ENCODE measurements at regions not wholly inside any gene's neighbourhood (a gene's known extent, or its start where the extent isn't known, plus 50 kb on each side); places are given as distances from the start of the nearest gene placed in this dataset.

DNA sequence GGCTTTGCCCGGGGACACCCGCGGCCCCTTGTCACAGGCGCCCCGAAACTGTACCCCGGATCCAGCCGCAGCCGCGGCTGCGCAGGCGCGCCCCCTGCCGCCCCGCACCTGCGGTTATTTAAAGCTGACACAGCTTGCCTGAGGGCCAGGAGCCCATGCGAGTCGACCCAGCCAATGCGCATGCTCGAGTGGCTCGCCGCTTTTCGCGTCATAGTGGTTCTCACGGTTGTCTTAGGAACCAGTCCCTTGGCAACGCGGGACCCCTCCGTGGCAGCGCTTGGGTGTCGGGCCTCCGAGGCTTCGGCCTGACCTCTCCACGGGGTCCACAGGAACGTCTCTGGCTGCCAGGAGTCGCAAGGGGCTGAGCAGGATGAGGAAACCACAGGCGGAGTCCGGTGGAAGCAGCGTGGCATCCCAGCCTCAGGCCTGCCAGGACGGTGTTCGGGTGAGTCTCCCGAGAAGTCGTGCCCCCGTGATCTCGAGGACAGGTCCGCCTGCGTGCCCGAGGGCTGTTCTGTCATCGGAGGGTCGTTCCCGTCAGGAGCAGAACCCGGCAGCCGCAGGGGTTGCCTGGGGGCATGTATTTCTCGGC is 716.9 kb downstream of the KCNJ18 start:
- no peak overlapping the region for H3K4me3 ChIP-seq (ENCODE audit: low read length)
- no peak overlapping the region for H3K27ac ChIP-seq (ENCODE audit: low read length)
- no peaks in the 10 kb centered on the region for H3K4me1 ChIP-seq (ENCODE audit: control insufficient read depth, insufficient read depth, low read length)
- 71% methylated on average over 28 of the region's 52 CpGs for WGBS (ENCODE audit: insufficient coverage)
- H3K27me3 ChIP-seq (ENCODE audit: control insufficient read depth, insufficient read depth, low read length): no peaks in the 10 kb centered on the region
- H3K36me3 ChIP-seq (ENCODE audit: control insufficient read depth, insufficient read depth, low read length): no peaks in the 10 kb centered on the region
- no peak for DNase-seq
- H3K9me3 ChIP-seq (replicated peaks; ENCODE audit: control insufficient read depth, low read depth, low read length): peaks cover 22% of the 10 kb centered on the region

DNA sequence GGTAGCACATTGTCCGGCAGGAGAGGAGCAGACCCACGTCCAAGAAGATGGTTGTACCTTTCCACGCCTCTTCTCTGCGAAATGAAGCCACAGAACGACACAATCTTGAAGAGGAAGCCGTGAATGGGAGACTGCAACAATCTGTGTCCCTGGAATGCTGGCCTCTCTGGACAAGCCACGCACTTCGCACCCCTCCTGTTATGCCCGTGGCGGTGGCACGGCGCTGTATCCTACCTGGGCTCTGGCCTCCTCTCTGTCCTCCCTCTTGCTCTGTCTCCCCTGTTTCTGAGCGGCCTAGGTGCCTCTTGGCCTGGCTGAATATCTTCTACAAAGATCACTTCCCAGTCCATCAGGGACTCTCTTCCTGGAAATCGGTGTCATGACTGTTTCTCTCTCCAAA is 717.8 kb downstream of the KCNJ18 start:
- peaks cover 22% of the 10 kb centered on the region for H3K9me3 ChIP-seq (replicated peaks; ENCODE audit: control insufficient read depth, low read depth, low read length)
- WGBS (ENCODE audit: insufficient coverage): 73% methylated on average over 12 of the region's 14 CpGs
- H3K4me3 ChIP-seq (ENCODE audit: low read length): no peak overlapping the region
- H3K36me3 ChIP-seq (ENCODE audit: control insufficient read depth, insufficient read depth, low read length): no peaks in the 10 kb centered on the region
- no peaks in the 10 kb centered on the region for H3K27me3 ChIP-seq (ENCODE audit: control insufficient read depth, insufficient read depth, low read length)
- no peak overlapping the region for H3K27ac ChIP-seq (ENCODE audit: low read length)
- DNase-seq: no peak
- H3K4me1 ChIP-seq (ENCODE audit: control insufficient read depth, insufficient read depth, low read length): no peaks in the 10 kb centered on the region

DNA sequence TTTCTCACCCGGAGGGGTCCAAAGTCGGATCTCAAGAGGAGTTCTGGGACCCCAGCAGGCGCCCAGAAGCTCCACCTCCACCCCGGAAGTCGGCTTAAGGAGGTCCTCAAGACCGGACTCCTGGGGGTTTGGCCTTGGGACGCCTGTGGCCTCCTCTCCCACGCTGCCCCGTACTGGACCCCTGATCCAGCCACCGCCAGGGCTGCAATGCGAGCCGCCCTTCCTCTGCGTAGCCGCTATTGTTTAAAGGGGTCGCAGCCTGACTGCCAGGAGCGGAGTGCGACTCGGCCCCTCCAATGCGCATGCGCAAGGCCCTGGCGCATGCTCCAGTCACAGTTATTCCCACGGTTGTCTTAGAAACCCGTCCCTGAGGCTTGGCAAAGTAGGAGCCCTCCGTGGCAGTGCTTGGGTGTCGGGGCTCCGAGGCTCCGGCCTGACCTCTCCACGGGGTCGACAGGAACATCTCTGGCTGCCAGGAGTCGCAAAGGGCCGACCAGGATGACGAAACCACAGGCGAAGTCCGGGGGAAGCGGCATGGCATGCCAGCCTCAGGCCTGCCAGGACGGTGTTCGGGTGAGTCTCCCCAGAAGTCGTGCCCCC is 719.0 kb downstream of the KCNJ18 start:
- peaks cover 22% of the 10 kb centered on the region for H3K9me3 ChIP-seq (replicated peaks; ENCODE audit: control insufficient read depth, low read depth, low read length)
- no peak overlapping the region for H3K4me3 ChIP-seq (ENCODE audit: low read length)
- H3K36me3 ChIP-seq (ENCODE audit: control insufficient read depth, insufficient read depth, low read length): no peaks in the 10 kb centered on the region
- DNase-seq: no peak
- WGBS (ENCODE audit: insufficient coverage): 86% methylated on average over 38 of the region's 38 CpGs
- no peaks in the 10 kb centered on the region for H3K4me1 ChIP-seq (ENCODE audit: control insufficient read depth, insufficient read depth, low read length)
- no peak overlapping the region for H3K27ac ChIP-seq (ENCODE audit: low read length)
- H3K27me3 ChIP-seq (ENCODE audit: control insufficient read depth, insufficient read depth, low read length): no peaks in the 10 kb centered on the region

DNA sequence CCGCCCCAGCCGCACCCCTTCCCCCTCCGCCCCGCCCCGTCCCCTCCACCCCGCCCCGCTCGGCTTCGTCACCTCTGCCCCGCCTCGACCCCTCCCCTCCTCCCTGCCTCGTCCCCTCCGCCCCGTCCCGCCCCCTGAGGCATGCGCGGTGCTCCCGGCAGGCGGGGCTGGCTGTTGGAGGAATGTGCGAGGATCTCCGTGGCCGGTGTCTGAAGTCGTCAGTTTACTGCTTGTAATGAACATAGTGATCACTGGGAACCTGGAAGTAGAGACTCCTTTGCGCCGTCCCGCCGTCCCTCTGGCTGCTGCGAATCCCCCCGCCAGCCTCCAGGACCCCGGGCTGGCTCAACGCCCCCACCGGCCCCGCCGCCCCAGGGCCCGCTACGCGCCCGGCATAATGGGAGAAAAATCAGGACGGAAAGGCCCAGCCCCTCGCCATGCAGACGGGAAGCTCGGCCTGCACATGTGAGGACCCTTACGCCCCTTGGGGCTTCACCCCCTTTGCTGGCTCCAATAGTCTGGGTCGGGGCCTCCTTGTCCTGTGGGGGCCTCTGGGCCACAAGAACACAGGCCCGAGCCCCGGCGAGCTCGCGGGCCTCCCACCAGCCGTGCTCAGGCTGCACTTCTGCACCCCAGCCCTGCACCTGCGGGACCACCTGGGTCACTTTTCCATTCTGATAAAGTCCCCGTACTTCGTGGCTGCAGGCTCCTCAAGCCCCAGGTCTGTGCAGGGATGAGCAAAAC is 743.1 kb downstream of the KCNJ18 start:
- peaks cover 14% of the 10 kb centered on the region for H3K9me3 ChIP-seq (replicated peaks; ENCODE audit: control insufficient read depth, low read depth, low read length)
- H3K4me1 ChIP-seq (ENCODE audit: control insufficient read depth, insufficient read depth, low read length): no peaks in the 10 kb centered on the region
- H3K27me3 ChIP-seq (ENCODE audit: control insufficient read depth, insufficient read depth, low read length): no peaks in the 10 kb centered on the region
- no peak for DNase-seq
- H3K36me3 ChIP-seq (ENCODE audit: control insufficient read depth, insufficient read depth, low read length): no peaks in the 10 kb centered on the region
- 64% methylated on average over 32 of the region's 53 CpGs for whole genome bisulfite sequencing (ENCODE audit: insufficient coverage)
- no peak overlapping the region for H3K27ac ChIP-seq (ENCODE audit: low read length)
- H3K4me3 ChIP-seq (ENCODE audit: low read length): no peak overlapping the region

DNA sequence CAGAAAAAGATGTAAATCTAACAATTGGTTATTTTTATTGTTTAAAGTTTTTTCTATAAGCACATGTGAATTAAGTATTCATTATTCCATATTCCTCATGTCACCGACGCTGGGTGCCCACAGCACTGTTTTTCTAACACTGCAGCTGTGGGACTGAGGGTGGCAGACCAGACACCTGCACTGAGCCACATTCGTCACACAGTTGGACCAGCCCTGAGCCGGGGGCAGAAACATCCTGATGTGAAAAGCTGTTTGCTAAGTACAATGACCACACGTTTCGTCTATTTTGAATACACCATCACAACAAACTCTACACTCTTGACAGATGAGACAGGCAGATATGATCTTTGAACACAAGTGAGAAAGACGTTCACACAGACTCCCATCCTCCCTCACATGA is 749.5 kb downstream of the KCNJ18 start:
- 80% methylated on average over 1 of the region's 7 CpGs for WGBS (ENCODE audit: insufficient coverage)
- H3K27ac ChIP-seq (ENCODE audit: low read length): no peak overlapping the region
- no peaks in the 10 kb centered on the region for H3K4me1 ChIP-seq (ENCODE audit: control insufficient read depth, insufficient read depth, low read length)
- H3K4me3 ChIP-seq (ENCODE audit: low read length): no peak overlapping the region
- no peaks in the 10 kb centered on the region for H3K36me3 ChIP-seq (ENCODE audit: control insufficient read depth, insufficient read depth, low read length)
- peaks cover 27% of the 10 kb centered on the region for H3K9me3 ChIP-seq (replicated peaks; ENCODE audit: control insufficient read depth, low read depth, low read length)
- no peak for DNase-seq
- no peaks in the 10 kb centered on the region for H3K27me3 ChIP-seq (ENCODE audit: control insufficient read depth, insufficient read depth, low read length)

DNA sequence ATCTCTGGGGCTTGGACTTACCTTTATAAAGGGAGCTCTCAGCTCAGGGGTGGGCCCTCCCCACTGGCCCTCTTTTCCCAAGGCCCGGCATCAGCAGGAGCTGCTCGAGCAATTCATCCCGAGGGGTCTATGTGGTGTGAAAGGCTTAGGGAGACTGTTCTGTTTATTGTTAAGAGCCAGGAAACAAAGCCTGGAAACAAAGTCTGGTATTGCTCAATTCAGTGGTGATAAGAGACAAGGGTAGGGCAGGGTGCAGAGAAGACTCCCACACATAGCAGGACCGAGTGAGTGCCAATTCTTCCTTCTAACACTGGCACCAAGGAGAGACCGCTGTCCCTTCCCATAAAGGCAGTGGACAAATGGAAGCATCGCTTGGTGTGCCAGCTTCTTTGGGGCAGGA is 750.7 kb downstream of the KCNJ18 start:
- Histone ChIP-seq H3K27me3 (ENCODE audit: control insufficient read depth, insufficient read depth, low read length) (no peaks in the 10 kb centered on the region), H3K36me3 (ENCODE audit: control insufficient read depth, insufficient read depth, low read length) (no peaks in the 10 kb centered on the region), H3K4me3 (ENCODE audit: low read length) (no peak overlapping the region), H3K27ac (ENCODE audit: low read length) (no peak overlapping the region), H3K4me1 (ENCODE audit: control insufficient read depth, insufficient read depth, low read length) (no peaks in the 10 kb centered on the region), H3K9me3 (replicated peaks; ENCODE audit: control insufficient read depth, low read depth, low read length) (peaks cover 29% of the 10 kb centered on the region)
- no peak for DNase-seq
- 60% methylated on average over 1 of the region's 6 CpGs for WGBS (ENCODE audit: insufficient coverage)

DNA sequence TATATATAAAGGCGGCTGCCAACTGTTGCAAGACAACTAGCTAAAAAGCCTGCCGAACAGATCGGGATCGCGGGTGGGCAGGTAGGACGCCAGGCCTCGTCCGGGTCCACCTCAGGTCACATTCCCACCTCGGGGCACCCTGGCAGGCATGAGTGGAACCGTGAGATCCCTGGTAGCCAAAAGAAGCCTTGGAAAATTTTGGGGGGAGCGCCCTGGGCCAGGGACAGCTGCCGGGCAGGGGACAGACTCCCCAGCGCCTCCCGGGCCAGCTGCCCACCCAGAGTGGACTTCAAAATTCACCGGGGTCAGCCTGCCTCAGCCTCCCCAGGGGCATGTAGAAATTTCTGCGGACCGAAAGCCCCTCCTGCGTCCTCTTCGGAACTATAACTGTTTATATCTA is 760.9 kb downstream of the KCNJ18 start:
- WGBS (ENCODE audit: insufficient coverage): 86% methylated on average over 14 of the region's 19 CpGs
- H3K9me3 ChIP-seq (replicated peaks; ENCODE audit: control insufficient read depth, low read depth, low read length): peaks cover 17% of the 10 kb centered on the region
- no peaks in the 10 kb centered on the region for H3K36me3 ChIP-seq (ENCODE audit: control insufficient read depth, insufficient read depth, low read length)
- no peaks in the 10 kb centered on the region for H3K27me3 ChIP-seq (ENCODE audit: control insufficient read depth, insufficient read depth, low read length)
- no peak overlapping the region for H3K27ac ChIP-seq (ENCODE audit: low read length)
- no peaks in the 10 kb centered on the region for H3K4me1 ChIP-seq (ENCODE audit: control insufficient read depth, insufficient read depth, low read length)
- H3K4me3 ChIP-seq (ENCODE audit: low read length): no peak overlapping the region
- no peak for DNase-seq

DNA sequence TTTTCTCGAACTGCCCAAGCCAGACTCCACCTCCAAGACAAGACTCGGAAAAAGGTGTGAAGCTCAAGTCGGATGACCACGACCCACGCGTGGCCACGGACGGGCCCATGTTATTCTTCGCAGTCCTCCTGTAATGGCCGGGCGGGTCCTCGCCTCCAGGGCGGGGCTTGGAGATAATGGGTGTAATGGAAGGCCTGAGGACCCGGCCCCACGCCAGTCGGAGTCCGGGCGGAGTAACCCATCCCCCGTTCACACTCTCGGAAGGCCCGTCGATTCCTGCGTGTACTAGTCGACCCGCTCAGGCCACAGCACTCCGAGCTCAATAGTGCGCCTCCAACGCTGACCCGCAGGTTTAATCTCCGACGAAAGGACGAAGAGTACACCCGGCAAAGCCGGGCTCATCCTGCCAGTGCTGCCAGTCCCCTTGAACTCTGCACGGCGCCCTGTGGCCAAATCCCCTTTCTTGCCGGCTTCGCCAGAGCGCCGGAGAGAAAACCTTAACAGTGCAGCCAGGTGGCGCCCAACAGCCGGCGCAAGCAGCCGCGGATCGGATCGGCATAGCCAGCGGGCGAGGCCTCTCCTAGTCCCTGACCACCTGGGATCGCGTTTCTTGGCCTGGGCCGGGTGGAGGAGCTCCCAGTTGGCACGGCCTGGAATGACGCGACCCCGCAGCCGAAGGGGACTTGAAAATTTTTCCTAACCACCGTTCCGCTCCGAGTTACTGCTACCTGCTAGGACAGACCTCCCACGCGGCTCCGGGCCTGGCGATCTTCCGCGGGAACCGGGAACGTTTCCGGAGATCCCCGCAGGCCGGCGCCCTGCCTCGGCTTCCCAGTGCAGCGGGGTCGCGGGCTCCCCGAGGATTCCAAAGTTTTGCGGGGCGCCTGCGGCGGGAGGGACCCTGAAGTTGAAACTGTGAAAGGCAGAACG is 762.0 kb downstream of the KCNJ18 start:
- H3K27ac ChIP-seq (ENCODE audit: low read length): no peak overlapping the region
- H3K36me3 ChIP-seq (ENCODE audit: control insufficient read depth, insufficient read depth, low read length): no peaks in the 10 kb centered on the region
- WGBS (ENCODE audit: insufficient coverage): 71% methylated on average over 72 of the region's 82 CpGs
- H3K4me3 ChIP-seq (ENCODE audit: low read length): no peak overlapping the region
- H3K9me3 ChIP-seq (replicated peaks; ENCODE audit: control insufficient read depth, low read depth, low read length): peaks cover 20% of the 10 kb centered on the region
- no peak for DNase-seq
- H3K4me1 ChIP-seq (ENCODE audit: control insufficient read depth, insufficient read depth, low read length): no peaks in the 10 kb centered on the region
- H3K27me3 ChIP-seq (ENCODE audit: control insufficient read depth, insufficient read depth, low read length): no peaks in the 10 kb centered on the region

DNA sequence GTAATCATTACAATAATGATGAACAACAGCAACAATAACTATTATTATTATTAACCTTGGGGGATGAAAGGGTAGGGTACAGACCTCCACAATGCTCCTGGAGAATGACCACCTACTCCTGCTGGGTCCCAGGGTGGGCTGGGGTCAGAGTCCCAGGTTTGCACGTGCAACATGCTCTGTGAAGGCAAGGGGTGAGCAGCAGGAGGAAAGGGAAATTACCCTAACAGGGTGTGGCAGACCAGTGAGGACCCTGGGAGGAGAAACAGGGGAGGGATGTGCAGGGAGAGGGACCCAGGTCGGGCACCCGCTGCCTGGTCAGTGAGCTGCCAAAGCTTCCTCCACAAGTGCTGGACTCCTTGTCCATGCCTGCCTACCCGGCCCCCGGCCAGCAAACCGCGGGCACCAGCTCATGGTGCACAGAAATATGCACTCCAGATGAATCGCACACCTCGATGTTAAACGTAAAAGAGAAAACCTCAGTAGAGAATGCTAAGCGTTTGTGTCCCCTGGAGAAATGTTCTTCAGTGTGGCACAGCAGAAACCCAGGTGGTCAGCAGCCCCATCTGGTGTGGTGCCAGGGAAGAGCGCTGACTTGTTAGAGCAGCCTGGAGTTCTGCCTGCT is 767.1 kb downstream of the KCNJ18 start:
- H3K9me3 ChIP-seq (replicated peaks; ENCODE audit: control insufficient read depth, low read depth, low read length): peaks cover 25% of the 10 kb centered on the region
- no peak for DNase-seq
- no peaks in the 10 kb centered on the region for H3K36me3 ChIP-seq (ENCODE audit: control insufficient read depth, insufficient read depth, low read length)
- H3K27me3 ChIP-seq (ENCODE audit: control insufficient read depth, insufficient read depth, low read length): no peaks in the 10 kb centered on the region
- no peak overlapping the region for H3K27ac ChIP-seq (ENCODE audit: low read length)
- H3K4me3 ChIP-seq (ENCODE audit: low read length): no peak overlapping the region
- H3K4me1 ChIP-seq (ENCODE audit: control insufficient read depth, insufficient read depth, low read length): no peaks in the 10 kb centered on the region
- WGBS (ENCODE audit: insufficient coverage): 83% methylated on average over 10 of the region's 12 CpGs

Data from muscle of leg (tissue), 3 donors.